ENCODE measurements at regions not wholly inside any gene's neighbourhood (a gene's known extent, or its start where the extent isn't known, plus 50 kb on each side); places are given as distances from the start of the nearest gene placed in this dataset.
A peak's percentile ranks its signal among the peaks of the same experiment; 100 is the strongest.
"Not testable (repeated sequence)": the region's sequence is repeated elsewhere in the genome, so short reads cannot be mapped to it uniquely, and the experiment has no call there.

GRCh38 chr15:83335542-83335941, 51.1 kb upstream of the BNC1 start:
- not testable (repeated sequence) for H3K4me1 ChIP-seq (ENCODE audit: control insufficient read depth, insufficient read depth, low read length); H3K9ac ChIP-seq (ENCODE audit: low read depth, low read length); H3K27ac ChIP-seq (ENCODE audit: low read depth, low read length); H3K36me3 ChIP-seq (ENCODE audit: control insufficient read depth, insufficient read depth, low read length); H3K4me3 ChIP-seq (ENCODE audit: low read depth, low read length); H3K27me3 ChIP-seq (ENCODE audit: control insufficient read depth, insufficient read depth, low read length); H3K9me3 ChIP-seq (ENCODE audit: control insufficient read depth, insufficient read depth, low read length)

GRCh38 chr15:83339396-83339795, 54.9 kb upstream of the BNC1 start:
- Histone ChIP-seq H3K4me1 (ENCODE audit: control insufficient read depth, insufficient read depth, low read length) (no peaks in the 10 kb centered on the region), H3K27ac (ENCODE audit: low read depth, low read length) (no peak overlapping the region), H3K27me3 (ENCODE audit: control insufficient read depth, insufficient read depth, low read length) (no peaks in the 10 kb centered on the region), H3K9ac (ENCODE audit: low read depth, low read length) (no peak overlapping the region), H3K9me3 (ENCODE audit: control insufficient read depth, insufficient read depth, low read length) (no peaks in the 10 kb centered on the region), H3K4me3 (ENCODE audit: low read depth, low read length) (no peak overlapping the region), H3K36me3 (ENCODE audit: control insufficient read depth, insufficient read depth, low read length) (no peaks in the 10 kb centered on the region)

- H3K27ac ChIP-seq (ENCODE audit: low read depth, low read length): no peak overlapping the region
- H3K36me3 ChIP-seq (ENCODE audit: control insufficient read depth, insufficient read depth, low read length): no peaks in the 10 kb centered on the region
- no peak overlapping the region for H3K4me3 ChIP-seq (ENCODE audit: low read depth, low read length)
- H3K9me3 ChIP-seq (ENCODE audit: control insufficient read depth, insufficient read depth, low read length): no peaks in the 10 kb centered on the region
- no peaks in the 10 kb centered on the region for H3K4me1 ChIP-seq (ENCODE audit: control insufficient read depth, insufficient read depth, low read length)
- no peak overlapping the region for H3K9ac ChIP-seq (ENCODE audit: low read depth, low read length)
- H3K27me3 ChIP-seq (ENCODE audit: control insufficient read depth, insufficient read depth, low read length): no peaks in the 10 kb centered on the region
These were observed 55.6 kb upstream of the BNC1 start for GRCh38 chr15:83340087-83340486.

GRCh38 chr15:83346342-83346741, 61.9 kb upstream of the BNC1 start:
- Histone ChIP-seq H3K9ac (ENCODE audit: low read depth, low read length) (no peak overlapping the region), H3K27ac (ENCODE audit: low read depth, low read length) (no peak overlapping the region), H3K27me3 (ENCODE audit: control insufficient read depth, insufficient read depth, low read length) (no peaks in the 10 kb centered on the region), H3K9me3 (ENCODE audit: control insufficient read depth, insufficient read depth, low read length) (no peaks in the 10 kb centered on the region), H3K4me1 (ENCODE audit: control insufficient read depth, insufficient read depth, low read length) (no peaks in the 10 kb centered on the region), H3K36me3 (ENCODE audit: control insufficient read depth, insufficient read depth, low read length) (no peaks in the 10 kb centered on the region), H3K4me3 (ENCODE audit: low read depth, low read length) (no peak overlapping the region)

GRCh38 chr15:83352119-83352518, 67.7 kb upstream of the BNC1 start:
- H3K4me1 ChIP-seq (ENCODE audit: control insufficient read depth, insufficient read depth, low read length): peaks cover 4% of the 10 kb centered on the region; the same call in 1 of the 2 replicates
- H3K9me3 ChIP-seq (ENCODE audit: control insufficient read depth, insufficient read depth, low read length): no peaks in the 10 kb centered on the region; the same call in 1 of the 2 replicates
- no peak overlapping the region for H3K4me3 ChIP-seq (ENCODE audit: low read depth, low read length)
- H3K9ac ChIP-seq (ENCODE audit: low read depth, low read length): no peak overlapping the region
- no peaks in the 10 kb centered on the region for H3K27me3 ChIP-seq (ENCODE audit: control insufficient read depth, insufficient read depth, low read length)
- H3K36me3 ChIP-seq (ENCODE audit: control insufficient read depth, insufficient read depth, low read length): no peaks in the 10 kb centered on the region
- no peak overlapping the region for H3K27ac ChIP-seq (ENCODE audit: low read depth, low read length)

- H3K4me1 ChIP-seq (ENCODE audit: control insufficient read depth, insufficient read depth, low read length): peaks cover 4% of the 10 kb centered on the region; the same call in 1 of the 2 replicates
- H3K9me3 ChIP-seq (ENCODE audit: control insufficient read depth, insufficient read depth, low read length): no peaks in the 10 kb centered on the region; the same call in 1 of the 2 replicates
- no peak overlapping the region for H3K27ac ChIP-seq (ENCODE audit: low read depth, low read length)
- H3K27me3 ChIP-seq (ENCODE audit: control insufficient read depth, insufficient read depth, low read length): no peaks in the 10 kb centered on the region
- no peak overlapping the region for H3K4me3 ChIP-seq (ENCODE audit: low read depth, low read length)
- H3K36me3 ChIP-seq (ENCODE audit: control insufficient read depth, insufficient read depth, low read length): no peaks in the 10 kb centered on the region
- no peak overlapping the region for H3K9ac ChIP-seq (ENCODE audit: low read depth, low read length)
These were observed 72.3 kb upstream of the BNC1 start for GRCh38 chr15:83356501-83357399.

GRCh38 chr15:83358972-83359564, 74.6 kb upstream of the BNC1 start:
- no peaks in the 10 kb centered on the region; the same call in 1 of the 2 replicates for H3K27me3 ChIP-seq (ENCODE audit: control insufficient read depth, insufficient read depth, low read length)
- no peak overlapping the region for H3K4me3 ChIP-seq (ENCODE audit: low read depth, low read length)
- H3K9me3 ChIP-seq (ENCODE audit: control insufficient read depth, insufficient read depth, low read length): no peaks in the 10 kb centered on the region; the same call in 1 of the 2 replicates
- H3K36me3 ChIP-seq (ENCODE audit: control insufficient read depth, insufficient read depth, low read length): no peaks in the 10 kb centered on the region
- H3K4me1 ChIP-seq (ENCODE audit: control insufficient read depth, insufficient read depth, low read length): peaks cover 8% of the 10 kb centered on the region; the same call in 1 of the 2 replicates
- no peak overlapping the region for H3K9ac ChIP-seq (ENCODE audit: low read depth, low read length)
- no peak overlapping the region for H3K27ac ChIP-seq (ENCODE audit: low read depth, low read length)

- no peak overlapping the region for H3K27ac ChIP-seq (ENCODE audit: low read depth, low read length)
- no peaks in the 10 kb centered on the region for H3K36me3 ChIP-seq (ENCODE audit: control insufficient read depth, insufficient read depth, low read length)
- peaks cover 29% of the 10 kb centered on the region for H3K4me1 ChIP-seq (ENCODE audit: control insufficient read depth, insufficient read depth, low read length)
- peaks cover 27% of the 10 kb centered on the region for H3K27me3 ChIP-seq (ENCODE audit: control insufficient read depth, insufficient read depth, low read length)
- H3K4me3 ChIP-seq (ENCODE audit: low read depth, low read length): no peak overlapping the region
- no peak overlapping the region for H3K9ac ChIP-seq (ENCODE audit: low read depth, low read length)
- H3K9me3 ChIP-seq (ENCODE audit: control insufficient read depth, insufficient read depth, low read length): no peaks in the 10 kb centered on the region
These were observed 78.2 kb upstream of the BNC1 start for GRCh38 chr15:83362706-83363105.

- H3K4me1 ChIP-seq (ENCODE audit: control insufficient read depth, insufficient read depth, low read length): peaks cover 29% of the 10 kb centered on the region
- H3K27ac ChIP-seq (ENCODE audit: low read depth, low read length): no peak overlapping the region
- peaks cover 27% of the 10 kb centered on the region for H3K27me3 ChIP-seq (ENCODE audit: control insufficient read depth, insufficient read depth, low read length)
- no peak overlapping the region for H3K9ac ChIP-seq (ENCODE audit: low read depth, low read length)
- no peaks in the 10 kb centered on the region for H3K9me3 ChIP-seq (ENCODE audit: control insufficient read depth, insufficient read depth, low read length)
- no peaks in the 10 kb centered on the region for H3K36me3 ChIP-seq (ENCODE audit: control insufficient read depth, insufficient read depth, low read length)
- H3K4me3 ChIP-seq (ENCODE audit: low read depth, low read length): no peak overlapping the region
These were observed 80.0 kb upstream of the BNC1 start for GRCh38 chr15:83364501-83364900.

- H3K27me3 ChIP-seq (ENCODE audit: control insufficient read depth, insufficient read depth, low read length): peaks cover 27% of the 10 kb centered on the region
- H3K9me3 ChIP-seq (ENCODE audit: control insufficient read depth, insufficient read depth, low read length): no peaks in the 10 kb centered on the region
- peaks cover 29% of the 10 kb centered on the region for H3K4me1 ChIP-seq (ENCODE audit: control insufficient read depth, insufficient read depth, low read length)
- peak overlapping the region; percentile 78 for H3K4me3 ChIP-seq (ENCODE audit: low read depth, low read length)
- no peak overlapping the region for H3K27ac ChIP-seq (ENCODE audit: low read depth, low read length)
- H3K36me3 ChIP-seq (ENCODE audit: control insufficient read depth, insufficient read depth, low read length): no peaks in the 10 kb centered on the region
- H3K9ac ChIP-seq (ENCODE audit: low read depth, low read length): no peak overlapping the region
These were observed 81.0 kb upstream of the BNC1 start for GRCh38 chr15:83365370-83365938.

- Histone ChIP-seq H3K4me1 (ENCODE audit: control insufficient read depth, insufficient read depth, low read length) (peaks cover 9% of the 10 kb centered on the region), H3K4me3 (ENCODE audit: low read depth, low read length) (no peak overlapping the region), H3K9me3 (ENCODE audit: control insufficient read depth, insufficient read depth, low read length) (no peaks in the 10 kb centered on the region), H3K9ac (ENCODE audit: low read depth, low read length) (no peak overlapping the region), H3K27ac (ENCODE audit: low read depth, low read length) (no peak overlapping the region), H3K36me3 (ENCODE audit: control insufficient read depth, insufficient read depth, low read length) (no peaks in the 10 kb centered on the region), H3K27me3 (ENCODE audit: control insufficient read depth, insufficient read depth, low read length) (peaks cover 8% of the 10 kb centered on the region; the same call in 1 of the 2 replicates)
These were observed 74.7 kb upstream of the SH3GL3 start for GRCh38 chr15:83372434-83372891.

Data from HUES48 (cell line).